ENCODE measurements at regions not wholly inside any gene's neighbourhood (a gene's known extent, or its start where the extent isn't known, plus 50 kb on each side); places are given as distances from the start of the nearest gene placed in this dataset.

GRCh38 chr1:70633004-70633403 is 221.9 kb downstream of the CTH start (continued):
- TF ChIP-seq ZNF10 (CRISPR knock-in tag; IDR thresholded peaks at IDR 0.05; ENCODE audit: borderline replicate concordance, low read depth) (no peak), TCF7 (IDR thresholded peaks at IDR 0.05; ENCODE audit: low read depth) (no peak), KMT2A (CRISPR knock-in tag; IDR thresholded peaks at IDR 0.05) (no peak), ZNF292 (CRISPR knock-in tag; IDR thresholded peaks at IDR 0.05; ENCODE audit: borderline replicate concordance, low read depth) (no peak), RXRA (CRISPR knock-in tag; IDR thresholded peaks at IDR 0.05) (no peak)

- ChIA-PET POLR2A (no interaction called here), CTCF (ENCODE audit: low intra/inter-chr PET ratio, low total read pairs) (no interaction called here)
- WGBS (ENCODE audit: low lambda C conversion rate): 0% methylated on average over 3 of the region's 3 CpGs
- H3K4me2 ChIP-seq (ENCODE audit: low read depth, low read length): no peak overlapping the region
- BruUV-seq (replicated peaks): no TSS peak
- H3K79me2 ChIP-seq (ENCODE audit: insufficient read depth, low read length): no peaks in the 10 kb centered on the region
- H2AFZ ChIP-seq (ENCODE audit: low read length): no peak overlapping the region
- H3K4me3 ChIP-seq (replicated peaks in 1 of 3; ENCODE audit: insufficient read depth in 1 of 3, low read depth in 2 of 3, low read length in 3 of 3): no peak overlapping the region
- H3K9me3 ChIP-seq (ENCODE audit: low read length): no peaks in the 10 kb centered on the region
- no peaks in the 10 kb centered on the region; a peak in 1 of 5 replicates for H3K27me3 ChIP-seq (ENCODE audit: control insufficient read depth in 1 of 2, insufficient read depth in 2 of 2, low read length in 2 of 2)
- ATAC-seq (no peak), DNase-seq (ENCODE audit: low spot score) (no peak), FAIRE-seq (no peak)
- no peak overlapping the region for H3K9ac ChIP-seq (ENCODE audit: insufficient read depth, low read depth, low read length)
- in situ Hi-C loops (cut with HindIII; ENCODE audit: extremely low pct_ligation_motif_present, low pct_unique_long_range_greater_than_20kb): no loop called here
- no peaks in the 10 kb centered on the region for H4K20me1 ChIP-seq (ENCODE audit: insufficient read depth, low read length)
- intact Hi-C loops (cut with micrococcal nuclease; ENCODE audit: unreplicated experiment): no loop called here
- no peaks in the 10 kb centered on the region for H3K36me3 ChIP-seq (replicated peaks in 1 of 2; ENCODE audit: control insufficient read depth in 1 of 2, insufficient read depth in 2 of 2, low read length in 2 of 2)
- no peaks in the 10 kb centered on the region for H3K4me1 ChIP-seq (ENCODE audit: insufficient read depth, low read length)
- H3K27ac ChIP-seq (ENCODE audit: extremely low read length, insufficient read depth, low read length): no peak overlapping the region
- TF ChIP-seq AKAP8 (CRISPR knock-in tag; IDR thresholded peaks at IDR 0.05) (no peak), TMF1 (CRISPR knock-in tag; IDR thresholded peaks at IDR 0.05; ENCODE audit: low read depth) (no peak), ZFP37 (CRISPR knock-in tag; IDR thresholded peaks at IDR 0.05; ENCODE audit: borderline replicate concordance) (no peak), NFE2 (CRISPR knock-in tag; IDR thresholded peaks at IDR 0.05) (no peak), TRIM24 (CRISPR knock-in tag; IDR thresholded peaks at IDR 0.05) (no peak), POLR2AphosphoS5 (IDR thresholded peaks at IDR 0.05; ENCODE audit: low read depth, low read length) (no peak), ZSCAN30 (CRISPR knock-in tag; IDR thresholded peaks at IDR 0.05) (no peak), ZNF556 (CRISPR knock-in tag; IDR thresholded peaks at IDR 0.05; ENCODE audit: borderline replicate concordance) (no peak), KLF13 (CRISPR knock-in tag; IDR thresholded peaks at IDR 0.05) (no peak), THYN1 (CRISPR knock-in tag; IDR thresholded peaks at IDR 0.05; ENCODE audit: borderline replicate concordance, low read depth) (no peak), NPAS2 (CRISPR knock-in tag; IDR thresholded peaks at IDR 0.05; ENCODE audit: borderline replicate concordance) (no peak), ARNT (IDR thresholded peaks at IDR 0.05) (no peak), PRMT3 (CRISPR knock-in tag; IDR thresholded peaks at IDR 0.05; ENCODE audit: borderline replicate concordance, low read depth) (no peak), ATF4 (CRISPR knock-in tag; IDR thresholded peaks at IDR 0.05) (no peak), RXRB (CRISPR knock-in tag; IDR thresholded peaks at IDR 0.05; ENCODE audit: borderline replicate concordance) (no peak), ZSCAN5A (CRISPR knock-in tag; IDR thresholded peaks at IDR 0.05; ENCODE audit: borderline replicate concordance) (no peak), KLF16 (CRISPR knock-in tag; IDR thresholded peaks at IDR 0.05) (no peak), GLI4 (CRISPR knock-in tag; IDR thresholded peaks at IDR 0.05; ENCODE audit: borderline replicate concordance) (no peak)
Measured at GRCh38 chr1:70635868-70636267, 224.8 kb downstream of the CTH start.
